Common myeloid progenitor, CD34-positive (primary cell): ENCODE measurements at regions not wholly inside any gene's neighbourhood (a gene's known extent, or its start where the extent isn't known, plus 50 kb on each side); places are given as distances from the start of the nearest gene placed in this dataset.
A peak's percentile ranks its signal among the peaks of the same experiment; 100 is the strongest.
"Not testable (repeated sequence)": the region's sequence is repeated elsewhere in the genome, so short reads cannot be mapped to it uniquely, and the experiment has no call there.

ENCODE experiments used
- CTCF ChIA-PET: fragments of 350-600 bp; sonication (Branson Sonifier 250); formaldehyde crosslinking; loops from one replicate; lab custom pipeline; 2021; ENCODE audit warnings: antibody characterized with exemption; lab: Charles Lee
- POLR2A ChIA-PET: fragments of 350-600 bp; sonication (Branson Sonifier 250); formaldehyde crosslinking; loops from one replicate; lab custom pipeline; 2021; ENCODE audit warnings: antibody characterized with exemption; lab: Charles Lee
- DNase-seq, 3 donors: peaks; one replicate each; pipeline versions ENCODE4 v3.0.0 to v3.0.0-alpha.2; 2013
- H3K27ac ChIP-seq, 2 experiments: 1 replicate in 1 of 2; 2 replicates in 1 of 2; pipeline ENCODE4 v1.7.0; 2013; ENCODE audit warnings: inconsistent platforms in 2 of 2, low read length in 2 of 2, mild to moderate bottlenecking in 2 of 2, low read depth in 1 of 2, moderate library complexity in 1 of 2; ENCODE audit not compliant: severe bottlenecking in 2 of 2, insufficient read depth in 1 of 2, poor library complexity in 1 of 2
- H3K27me3 ChIP-seq, 5 experiments: replicated peaks in 2 of 5; 1 replicate in 3 of 5; 2 replicates in 2 of 5; pipeline versions ENCODE4 v1.6.1 to v1.7.0; 2013; ENCODE audit warnings: low read length in 4 of 5, mild to moderate bottlenecking in 2 of 5, moderate library complexity in 2 of 5, inconsistent platforms in 1 of 5; ENCODE audit not compliant: insufficient read depth in 5 of 5, control insufficient read depth in 4 of 5
- H3K36me3 ChIP-seq, 4 experiments: 1 replicate in 2 of 4; 2 replicates in 2 of 4; pipeline versions ENCODE4 v1.6.1 to v1.7.0; 2013; ENCODE audit warnings: low read length in 3 of 4, control low read depth in 1 of 4, mild to moderate bottlenecking in 1 of 4; ENCODE audit not compliant: control insufficient read depth in 4 of 4, insufficient read depth in 4 of 4
- H3K4me1 ChIP-seq, 4 experiments: 1 replicate in 3 of 4; 2 replicates in 1 of 4; pipeline versions ENCODE4 v1.6.1 to v1.7.1; 2013; ENCODE audit warnings: low read length in 3 of 4, mild to moderate bottlenecking in 3 of 4, control low read depth in 1 of 4, inconsistent platforms in 1 of 4, moderate library complexity in 1 of 4; ENCODE audit not compliant: control insufficient read depth in 4 of 4, insufficient read depth in 4 of 4; ENCODE audit errors: control extremely low read depth in 1 of 4
- H3K4me3 ChIP-seq, 7 experiments: 1 replicate in 4 of 7; 2 replicates in 3 of 7; pipeline versions ENCODE4 v1.5.1 to v1.7.0; 2013; ENCODE audit warnings: mild to moderate bottlenecking in 7 of 7, low read length in 6 of 7, moderate library complexity in 6 of 7, inconsistent platforms in 2 of 7, low read depth in 2 of 7, control low read depth in 1 of 7; ENCODE audit not compliant: insufficient read depth in 4 of 7, control insufficient read depth in 1 of 7; ENCODE audit errors: extremely low read depth in 1 of 7
- H3K9me3 ChIP-seq, 5 experiments: 1 replicate in 4 of 5; 2 replicates in 1 of 5; pipeline versions ENCODE4 v1.6.1 to v1.7.1; 2013; ENCODE audit warnings: low read length in 4 of 5, mild to moderate bottlenecking in 2 of 5, inconsistent platforms in 1 of 5, low read depth in 1 of 5, moderate library complexity in 1 of 5; ENCODE audit not compliant: control insufficient read depth in 4 of 5, insufficient read depth in 2 of 5; ENCODE audit errors: control extremely low read depth in 1 of 5
- WGBS: methylation state at CpG from one replicate; pipeline ENCODE4 v1.1.5; 2013; ENCODE audit not compliant: insufficient coverage; 5-methylcytosine and 5-hydroxymethylcytosine counted together

DNA sequence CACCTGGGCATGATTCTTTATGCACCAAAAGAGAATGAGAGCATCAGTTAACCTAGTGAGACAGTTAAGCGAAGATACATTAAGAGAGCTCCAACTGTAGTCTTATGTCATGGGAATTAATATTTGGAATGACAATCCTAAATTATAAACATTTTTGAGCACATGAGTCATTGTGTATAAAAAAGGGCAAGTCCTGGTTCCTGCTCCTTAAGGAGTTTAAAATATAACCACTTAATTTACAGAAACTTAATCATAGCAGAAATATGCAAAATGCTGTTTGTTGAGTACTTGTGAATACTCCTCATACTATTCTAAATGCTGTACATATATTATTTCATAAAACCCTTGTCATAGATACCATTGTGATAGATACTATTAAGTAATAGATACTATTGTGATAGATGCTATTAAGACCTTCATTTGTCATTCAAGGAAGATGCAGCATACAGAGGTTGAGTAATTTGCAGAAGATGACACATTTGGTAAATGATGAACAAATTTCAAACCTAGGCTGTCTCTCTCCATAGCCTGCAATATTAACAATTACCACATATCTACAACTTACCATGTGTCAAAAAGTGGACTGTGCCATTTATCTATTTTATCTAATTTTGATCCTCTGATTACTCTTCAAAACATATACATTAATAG is 301.0 kb downstream of the TBC1D4 start:
- no CpG with 5 or more reads among the region's 1 CpG for WGBS
- no peak for DNase-seq
- Histone ChIP-seq H3K27me3 (no peaks in the 10 kb centered on the region), H3K4me1 (no peaks in the 10 kb centered on the region), H3K4me3 (no peak overlapping the region), H3K9me3 (peaks cover 0 to 5% (median 0%) of the 10 kb centered on the region in 5 experiments), H3K36me3 (no peaks in the 10 kb centered on the region), H3K27ac (no peak overlapping the region)
- ChIA-PET POLR2A (no interaction called here), CTCF (no interaction called here)

GRCh38 chr13:75178436-75178835 is 303.5 kb downstream of the TBC1D4 start:
- ChIA-PET POLR2A (no interaction called here), CTCF (no interaction called here)
- WGBS = 100% methylated on average over 1 of the region's 3 CpGs
- Histone ChIP-seq H3K27ac (no peak overlapping the region), H3K9me3 (peaks cover 0 to 1% (median 0%) of the 10 kb centered on the region in 5 experiments), H3K4me3 (no peak overlapping the region), H3K27me3 (no peaks in the 10 kb centered on the region), H3K4me1 (no peaks in the 10 kb centered on the region), H3K36me3 (no peaks in the 10 kb centered on the region)
- DNase-seq = no peak

DNA sequence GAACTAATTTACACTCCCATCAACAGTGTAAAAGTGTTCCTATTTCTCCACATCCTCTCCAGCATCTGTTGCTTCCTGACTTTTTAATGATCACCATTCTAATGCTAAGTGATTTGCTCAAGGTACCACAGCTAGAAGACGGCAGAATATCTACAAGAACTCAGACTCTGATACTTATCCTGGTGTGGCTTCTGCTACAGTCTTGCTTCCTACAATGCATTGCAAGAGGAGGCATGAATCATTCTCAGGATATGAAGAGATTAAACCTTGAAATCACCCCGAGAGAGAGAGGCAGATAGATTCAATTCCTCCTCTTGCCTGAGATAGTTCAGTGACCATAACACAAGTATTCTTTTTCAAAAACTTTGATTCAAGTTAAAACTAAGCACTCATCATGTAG is 306.4 kb downstream of the TBC1D4 start:
- CTCF ChIA-PET = no interaction called here
- POLR2A ChIA-PET = no interaction called here
- H3K27ac ChIP-seq = no peak overlapping the region

DNA sequence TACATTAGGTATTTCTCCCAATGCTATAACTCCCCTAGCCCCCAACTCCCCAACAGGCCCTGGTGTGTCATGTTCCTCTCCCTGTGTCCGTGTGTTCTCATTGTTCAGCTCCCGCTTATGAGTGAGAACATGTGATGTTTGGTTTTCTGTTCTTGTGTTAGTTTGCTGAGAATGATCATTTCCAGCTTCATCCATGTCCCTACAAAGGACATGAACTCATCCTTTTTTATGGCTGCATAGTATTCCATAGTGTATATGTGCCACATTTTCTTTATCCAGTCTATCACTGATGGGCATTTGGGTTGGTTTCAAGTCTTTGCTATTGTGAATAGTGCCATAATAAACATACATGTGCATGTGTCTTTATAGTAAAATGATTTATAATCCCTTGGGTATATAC is 306.9 kb downstream of the TBC1D4 start:
- H3K27ac ChIP-seq, H3K36me3 ChIP-seq, DNase-seq, H3K27me3 ChIP-seq, CTCF ChIA-PET, POLR2A ChIA-PET, H3K9me3 ChIP-seq, H3K4me3 ChIP-seq, H3K4me1 ChIP-seq: not testable (repeated sequence)
- WGBS = no CpG with 5 or more reads among the region's 2 CpGs

More for the DNA sequence above, 306.4 kb downstream of the TBC1D4 start:
- no peak for DNase-seq
- Histone ChIP-seq H3K9me3 (no peaks in the 10 kb centered on the region), H3K4me3 (no peak overlapping the region), H3K4me1 (no peaks in the 10 kb centered on the region), H3K27me3 (no peaks in the 10 kb centered on the region), H3K36me3 (no peaks in the 10 kb centered on the region)
- 78% methylated on average over 2 of the region's 2 CpGs for WGBS

- Histone ChIP-seq H3K4me1 (no peaks in the 10 kb centered on the region), H3K27me3 (no peaks in the 10 kb centered on the region), H3K4me3 (no peak overlapping the region), H3K9me3 (no peaks in the 10 kb centered on the region), H3K27ac (no peak overlapping the region), H3K36me3 (no peaks in the 10 kb centered on the region)
- CTCF ChIA-PET = no interaction called here
- POLR2A ChIA-PET = no interaction called here
- DNase-seq = no peak
- 100% methylated on average over 2 of the region's 3 CpGs for WGBS
These were observed 307.5 kb downstream of the TBC1D4 start for GRCh38 chr13:75174481-75174880.

DNA sequence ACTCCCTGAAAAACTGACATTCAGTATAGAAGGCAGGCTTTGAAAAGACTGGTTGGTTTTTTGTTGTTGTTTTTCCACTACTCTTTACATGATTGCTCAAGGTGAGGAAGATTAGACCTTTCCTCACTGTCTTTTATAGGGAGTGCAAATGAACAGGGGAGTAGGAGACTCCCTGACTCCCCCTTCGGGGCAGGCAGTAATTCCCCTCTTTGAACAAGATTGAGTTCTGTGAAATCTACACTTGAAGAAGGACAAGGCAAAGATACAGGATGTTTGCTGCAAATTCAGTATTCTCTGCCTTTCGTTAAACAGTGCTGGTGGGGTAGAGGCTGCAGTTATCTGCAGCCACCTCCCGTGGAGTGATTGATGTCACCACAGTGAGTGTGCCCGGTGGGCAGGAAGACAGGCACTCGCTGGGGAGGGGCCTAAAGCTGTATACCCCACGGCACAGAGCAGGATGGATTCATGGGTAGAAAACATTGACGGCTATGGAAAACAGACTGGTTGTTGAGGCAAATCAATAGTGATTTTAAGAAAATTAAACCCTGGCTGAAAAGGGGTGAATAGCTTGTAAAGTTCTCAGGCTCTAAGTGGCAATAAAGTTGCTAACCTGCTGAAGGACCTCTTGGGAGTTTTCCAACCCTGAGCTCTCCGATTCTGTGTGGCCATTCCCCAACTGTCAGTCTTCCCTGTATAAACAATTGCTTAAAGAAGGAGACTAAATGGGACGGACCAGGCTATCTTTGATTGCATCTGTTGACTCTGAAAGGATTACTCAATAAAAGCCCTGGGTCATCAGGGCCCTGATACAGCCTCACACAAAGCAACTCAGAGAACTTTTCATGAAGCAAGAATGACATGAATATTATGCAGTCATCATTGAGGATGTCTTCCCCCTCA is 308.3 kb downstream of the TBC1D4 start:
- peak in 2 of 3 donors; percentile 6 to 16 for DNase-seq
- ChIA-PET CTCF (interaction anchor here (0.6 kb wide), 1 partner anchor 643 kb away, joined by 3 read pairs; no protein-coding TSS in a partner anchor), POLR2A (no interaction called here)
- H3K36me3 ChIP-seq = no peaks in the 10 kb centered on the region
- WGBS = 22% methylated on average over 8 of the region's 9 CpGs
- no peaks in the 10 kb centered on the region for H3K9me3 ChIP-seq
- H3K27me3 ChIP-seq = no peaks in the 10 kb centered on the region
- H3K4me3 ChIP-seq = no peak overlapping the region
- no peak overlapping the region for H3K27ac ChIP-seq
- H3K4me1 ChIP-seq = no peaks in the 10 kb centered on the region

GRCh38 chr13:75170311-75170710 is 311.7 kb downstream of the TBC1D4 start:
- POLR2A ChIA-PET = no interaction called here
- CTCF ChIA-PET = no interaction called here
- DNase-seq = no peak

More at GRCh38 chr13:75170311-75170710, 311.7 kb downstream of the TBC1D4 start:
- H3K9me3 ChIP-seq = no peaks in the 10 kb centered on the region
- H3K27me3 ChIP-seq = no peaks in the 10 kb centered on the region
- no peaks in the 10 kb centered on the region for H3K36me3 ChIP-seq
- H3K4me3 ChIP-seq = no peak overlapping the region
- H3K4me1 ChIP-seq = no peaks in the 10 kb centered on the region
- WGBS = 89% methylated on average over 3 of the region's 3 CpGs
- H3K27ac ChIP-seq = no peak overlapping the region
